IMR-90 (cell line): ENCODE measurements at regions not wholly inside any gene's neighbourhood (a gene's known extent, or its start where the extent isn't known, plus 50 kb on each side); places are given as distances from the start of the nearest gene placed in this dataset.

Source experiments
- ATAC-seq: fragments of 200-7000 bp; cut with Tn5 transposase; 2 replicates; pipeline ENCODE4 v1.9.1; 2020; ENCODE audit warnings: low read depth, mild to moderate bottlenecking, moderate library complexity
- BruUV-seq: library from RNA; stranded (reverse); fragments of 400-500 nt; replicated peaks from 2 replicates; lab custom pipeline; 2021; lab: Mats Ljungman, UMichigan
- CTCF ChIA-PET: fragments of 300-600 bp; formaldehyde crosslinking; extraction: SDS; loops from one replicate; lab custom pipeline; 2021; ENCODE audit warnings: antibody characterized with exemption; lab: Yijun Ruan, JAX
- POLR2A ChIA-PET: fragments of 300-600 bp; sonication (Branson Sonifier 250); formaldehyde crosslinking; loops from one replicate; lab custom pipeline; 2022; ENCODE audit warnings: antibody characterized with exemption; ENCODE audit not compliant: unreplicated experiment; lab: Charles Lee
- DNase-seq: peaks from one replicate; pipeline ENCODE4 v3.0.0; 2013
- H2AFZ ChIP-seq: replicated peaks from 2 replicates; pipeline ENCODE3; 2013; ENCODE audit warnings: low read length, mild to moderate bottlenecking; ENCODE audit not compliant: poor library complexity
- H2AK5ac ChIP-seq: 2 replicates; pipeline ENCODE4 v1.6.1; 2013; ENCODE audit warnings: low read depth, low read length, inconsistent platforms
- H2AK9ac ChIP-seq: replicated peaks from 2 replicates; pipeline ENCODE3; 2013; ENCODE audit warnings: mild to moderate bottlenecking, low read depth, low read length, moderate library complexity; ENCODE audit not compliant: poor library complexity
- H2BK120ac ChIP-seq: 2 replicates; pipeline ENCODE4 v1.6.1; 2013; ENCODE audit warnings: low read depth, low read length, inconsistent platforms
- H2BK15ac ChIP-seq: 3 replicates; pipeline ENCODE4 v1.6.1; 2013; ENCODE audit warnings: low read depth, low read length, inconsistent platforms
- H2BK20ac ChIP-seq: 2 replicates; pipeline ENCODE4 v1.6.1; 2013; ENCODE audit warnings: low read depth, mild to moderate bottlenecking, inconsistent platforms, low read length, moderate library complexity
- H2BK5ac ChIP-seq: 2 replicates; pipeline ENCODE4 v1.6.1; 2013; ENCODE audit warnings: mild to moderate bottlenecking, low read depth, low read length, inconsistent platforms; ENCODE audit not compliant: poor library complexity, severe bottlenecking
- H3K14ac ChIP-seq: replicated peaks from 2 replicates; pipeline ENCODE4 v1.6.1; 2013; ENCODE audit warnings: low read depth, low read length, inconsistent platforms
- H3K18ac ChIP-seq: 2 replicates; pipeline ENCODE4 v1.6.1; 2013; ENCODE audit warnings: low read depth, low read length, control low read depth
- H3K23ac ChIP-seq: 2 replicates; pipeline ENCODE4 v1.6.1; 2013; ENCODE audit warnings: low read depth, low read length, inconsistent platforms
- H3K27ac ChIP-seq: 2 replicates; pipeline ENCODE4 v1.5.1; 2013; ENCODE audit warnings: mild to moderate bottlenecking, control low read depth, low read length; ENCODE audit not compliant: insufficient read depth
- H3K27me3 ChIP-seq: 2 replicates; pipeline ENCODE4 v1.6.1; 2013; ENCODE audit warnings: low read length; ENCODE audit not compliant: control insufficient read depth, insufficient read depth
- H3K36me3 ChIP-seq: 2 replicates; pipeline ENCODE4 v1.6.1; 2013; ENCODE audit warnings: low read length, mixed read lengths; ENCODE audit not compliant: control insufficient read depth, insufficient read depth
- H3K4ac ChIP-seq: 2 replicates; pipeline ENCODE4 v1.6.1; 2013; ENCODE audit warnings: low read depth, low read length, inconsistent platforms
- H3K4me1 ChIP-seq: 2 replicates; pipeline ENCODE4 v1.6.1; 2013; ENCODE audit warnings: low read length, mixed read lengths; ENCODE audit not compliant: control insufficient read depth, insufficient read depth
- H3K4me2 ChIP-seq: 2 replicates; pipeline ENCODE4 v1.6.1; 2013; ENCODE audit warnings: low read depth, mild to moderate bottlenecking, control low read depth, low read length, moderate library complexity
- H3K4me3 ChIP-seq: 2 replicates; pipeline ENCODE4 v1.5.1; 2013; ENCODE audit warnings: low read depth, mild to moderate bottlenecking, control low read depth, low read length, moderate library complexity; ENCODE audit not compliant: insufficient read depth
- H3K56ac ChIP-seq: 2 replicates; pipeline ENCODE4 v1.6.1; 2013; ENCODE audit warnings: low read length, inconsistent platforms; ENCODE audit not compliant: insufficient read depth; ENCODE audit errors: extremely low read depth
- H3K79me1 ChIP-seq, 2 experiments: 2 replicates each; pipeline ENCODE4 v1.6.1; 2013; ENCODE audit warnings: low read length in 2 of 2, inconsistent platforms in 1 of 2, low read depth in 1 of 2
- H3K9ac ChIP-seq: 2 replicates; pipeline ENCODE4 v1.6.1; 2013; ENCODE audit warnings: low read depth, low read length, control low read depth
- H3K9me1 ChIP-seq: 2 replicates; pipeline ENCODE4 v1.6.1; 2013; ENCODE audit warnings: low read length, inconsistent platforms; ENCODE audit not compliant: insufficient read depth
- H3K9me3 ChIP-seq: 2 replicates; pipeline ENCODE4 v1.6.1; 2013; ENCODE audit warnings: low read length; ENCODE audit not compliant: control insufficient read depth, insufficient read depth
- H4K20me1 ChIP-seq: 2 replicates; pipeline ENCODE4 v1.6.1; 2013; ENCODE audit warnings: low read length, inconsistent platforms; ENCODE audit not compliant: insufficient read depth
- H4K5ac ChIP-seq: 2 replicates; pipeline ENCODE4 v1.6.1; 2013; ENCODE audit warnings: mild to moderate bottlenecking, low read depth, low read length, control low read depth
- H4K8ac ChIP-seq, 2 experiments: 2 replicates each; pipeline ENCODE4 v1.6.1; 2013; ENCODE audit warnings: low read depth in 2 of 2, low read length in 2 of 2, control low read depth in 1 of 2, inconsistent platforms in 1 of 2
- H4K91ac ChIP-seq: 2 replicates; pipeline ENCODE4 v1.6.1; 2013; ENCODE audit warnings: low read depth, low read length, inconsistent platforms; ENCODE audit not compliant: insufficient read depth
- FOS ChIP-seq: fragments of 150-350 bp; IDR thresholded peaks from 2 replicates; pipeline ENCODE4 v1.6.1; 2016; ENCODE audit warnings: low read depth, low read length
- MAFK ChIP-seq: IDR thresholded peaks from 2 replicates; pipeline ENCODE4 v1.6.1; 2012; ENCODE audit warnings: low read depth, low read length, improper control_type of control experiment
- WGBS, 2 experiments: methylation state at CpG; one replicate each; pipeline versions ENCODE4 v1.1.5 to v1.1.7; 2013; ENCODE audit warnings: missing lambda C conversion rate in 2 of 2; ENCODE audit not compliant: insufficient read length in 1 of 2; ENCODE audit errors: extremely low coverage in 2 of 2; 5-methylcytosine and 5-hydroxymethylcytosine counted together
- dilution Hi-C: fragments of 300-500 bp; cut with HindIII; formaldehyde crosslinking; loops from one replicate; pipeline ENCODE4 v1.14.3; 2018; ENCODE audit warnings: low sequenced_read_pairs; ENCODE audit not compliant: unreplicated experiment
- in situ Hi-C: fragments of 300-500 bp; cut with MboI; formaldehyde crosslinking; loops from 3 replicates; pipeline ENCODE4 v1.14.3; 2019; ENCODE audit warnings: low sequenced_read_pairs, inconsistent platforms, mixed read lengths
- intact Hi-C: fragments of 100-400 bp; cut with micrococcal nuclease; formaldehyde crosslinking; loops from 2 replicates; pipeline ENCODE4 v1.10.0; 2022
- TF ChIP-seq, protein P1 (sequence below): fragments of 150-350 bp; IDR thresholded peaks from 2 replicates; pipeline ENCODE4 v1.6.1; 2016; ENCODE audit warnings: low read depth, mild to moderate bottlenecking, low read length, moderate library complexity, borderline replicate concordance

DNA sequence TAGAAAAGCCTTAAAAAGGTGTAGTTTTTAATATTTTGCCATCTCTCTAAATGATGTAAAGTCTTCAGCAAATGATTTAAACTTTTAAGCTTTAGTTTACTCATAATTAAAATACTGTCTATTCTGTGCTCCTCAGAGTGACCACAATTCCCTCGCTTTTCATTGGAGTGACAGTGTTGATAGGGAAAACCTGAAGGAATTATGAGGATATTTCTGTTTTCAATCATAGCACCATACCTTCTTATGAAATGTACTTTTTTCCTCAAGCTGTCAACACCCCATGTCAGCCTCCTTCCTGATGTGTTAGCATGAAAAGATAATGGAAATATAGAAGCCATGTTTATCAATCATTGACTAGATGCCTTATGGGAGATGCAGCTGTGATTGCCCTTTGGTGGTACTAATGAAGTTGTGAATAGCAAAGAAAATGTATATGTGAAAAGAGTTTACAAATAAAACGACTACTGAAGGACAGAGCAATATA is 145.4 kb upstream of the EYS start:
- H3K27ac ChIP-seq = no peak overlapping the region
- H2AK9ac ChIP-seq = no peak overlapping the region
- CTCF ChIA-PET = no interaction called here
- H3K9me3 ChIP-seq = peaks cover 2% of the 10 kb centered on the region; the same call in 1 of the 2 replicates
- BruUV-seq = no TSS peak
- no peak overlapping the region for H3K4me2 ChIP-seq
- no peak overlapping the region for H4K91ac ChIP-seq
- H3K36me3 ChIP-seq = no peaks in the 10 kb centered on the region
- whole genome bisulfite sequencing, 2 experiments = no CpG with 5 or more reads among the region's 2 CpGs
- H2BK120ac ChIP-seq = no peak overlapping the region
- no peak overlapping the region for H3K23ac ChIP-seq
- dilution Hi-C loops (no loop called here), in situ Hi-C loops (no loop called here), intact Hi-C loops (no loop called here)
- H4K5ac ChIP-seq = no peak overlapping the region
- no peak overlapping the region for H2BK15ac ChIP-seq
- H2AFZ ChIP-seq = no peak overlapping the region
- H3K14ac ChIP-seq = no peak overlapping the region
- TF ChIP-seq MAFK (no peak), FOS (no peak)
- TF ChIP-seq, protein P1, sequence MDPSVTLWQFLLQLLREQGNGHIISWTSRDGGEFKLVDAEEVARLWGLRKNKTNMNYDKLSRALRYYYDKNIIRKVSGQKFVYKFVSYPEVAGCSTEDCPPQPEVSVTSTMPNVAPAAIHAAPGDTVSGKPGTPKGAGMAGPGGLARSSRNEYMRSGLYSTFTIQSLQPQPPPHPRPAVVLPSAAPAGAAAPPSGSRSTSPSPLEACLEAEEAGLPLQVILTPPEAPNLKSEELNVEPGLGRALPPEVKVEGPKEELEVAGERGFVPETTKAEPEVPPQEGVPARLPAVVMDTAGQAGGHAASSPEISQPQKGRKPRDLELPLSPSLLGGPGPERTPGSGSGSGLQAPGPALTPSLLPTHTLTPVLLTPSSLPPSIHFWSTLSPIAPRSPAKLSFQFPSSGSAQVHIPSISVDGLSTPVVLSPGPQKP = no peak
- DNase-seq (no peak), ATAC-seq (no peak)
- no peak overlapping the region for H3K9ac ChIP-seq
- no peak overlapping the region for H4K8ac ChIP-seq
- H2BK5ac ChIP-seq = no peak overlapping the region
- no peak overlapping the region for H3K4ac ChIP-seq
- H3K18ac ChIP-seq = no peak overlapping the region
- H3K9me1 ChIP-seq = no peaks in the 10 kb centered on the region
- POLR2A ChIA-PET = no interaction called here
- no peak overlapping the region for H2AK5ac ChIP-seq
- H3K56ac ChIP-seq = no peak overlapping the region
- H3K27me3 ChIP-seq = no peaks in the 10 kb centered on the region
- H3K79me1 ChIP-seq = no peaks in the 10 kb centered on the region
- no peaks in the 10 kb centered on the region for H4K20me1 ChIP-seq
- no peaks in the 10 kb centered on the region for H3K4me1 ChIP-seq
- H3K4me3 ChIP-seq = no peak overlapping the region
- no peak overlapping the region for H2BK20ac ChIP-seq
